ENCODE measurements at regions not wholly inside any gene's neighbourhood (a gene's known extent, or its start where the extent isn't known, plus 50 kb on each side); places are given as distances from the start of the nearest gene placed in this dataset.

DNA sequence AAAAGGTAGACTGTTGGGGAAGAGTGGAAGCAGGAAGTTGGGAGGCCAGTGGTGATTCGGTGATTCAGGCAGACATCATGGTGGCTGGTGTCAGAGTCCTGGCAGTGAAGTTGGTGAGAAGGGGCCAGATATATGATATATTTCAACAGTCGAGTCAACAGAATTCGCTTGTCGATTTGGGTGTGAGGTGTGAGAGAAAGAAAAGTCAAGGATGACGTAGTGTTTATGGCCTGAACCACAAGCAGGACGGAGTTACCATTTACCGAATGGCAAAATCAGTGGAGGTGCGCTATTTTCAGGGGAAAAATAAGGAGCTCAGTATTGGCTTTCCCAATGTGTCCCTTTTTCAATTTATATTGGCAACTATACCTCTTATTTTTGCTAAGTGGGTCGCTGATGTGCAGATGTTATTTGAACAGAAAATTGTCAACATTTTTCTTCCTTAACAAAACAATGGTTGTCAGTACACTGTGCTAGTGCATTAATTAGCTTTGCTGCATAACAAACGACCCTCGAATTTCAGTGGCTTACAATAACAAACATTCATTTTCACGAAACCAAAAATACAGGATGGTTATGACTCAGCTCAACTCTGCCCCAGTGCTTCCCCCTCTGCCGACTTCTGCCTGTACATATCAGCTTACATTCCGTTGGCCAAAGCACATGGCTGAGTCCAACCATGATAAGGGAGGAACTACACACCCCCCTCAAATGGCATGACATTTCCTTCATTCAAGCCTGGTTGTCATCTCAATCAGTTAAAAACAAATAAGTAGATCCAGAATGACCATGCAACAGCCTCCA is 255.0 kb upstream of the ZFP64 start:
- Mint-ChIP-seq H3K27ac (no peak overlapping the region), H3K36me3 (ENCODE audit: low read depth) (no peaks in the 10 kb centered on the region), H3K9me3 (no peaks in the 10 kb centered on the region), H3K4me1 (peaks cover 18% of the 10 kb centered on the region), H3K4me3 (no peak overlapping the region), H3K27me3 (ENCODE audit: low read depth, poor library complexity) (no peaks in the 10 kb centered on the region)
- DNase-seq, result no peak
- no peak for TF ChIP-seq CTCF (IDR thresholded peaks at IDR 0.05)

DNA sequence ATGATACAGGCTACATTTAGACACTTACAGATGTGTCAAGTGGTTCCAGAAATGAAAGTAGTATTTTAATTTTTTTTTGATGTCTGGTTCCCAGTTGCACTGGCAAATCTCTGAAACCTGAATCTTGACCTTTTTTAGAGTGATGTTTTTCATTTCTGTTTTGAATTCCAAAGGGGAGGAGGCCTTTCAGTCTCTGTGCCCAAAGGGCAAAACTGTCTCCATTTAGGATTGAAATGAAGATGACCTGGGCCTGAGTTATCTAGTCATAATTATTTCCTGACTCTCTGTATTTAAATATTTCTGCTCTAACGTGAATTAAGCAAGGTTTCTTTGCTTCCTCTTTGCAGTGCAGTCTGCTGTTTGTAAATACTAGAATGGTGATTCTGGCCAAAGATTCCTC is 252.9 kb upstream of the ZFP64 start:
- Mint-ChIP-seq H3K27me3 (ENCODE audit: low read depth, poor library complexity) (no peaks in the 10 kb centered on the region), H3K4me3 (no peak overlapping the region), H3K36me3 (ENCODE audit: low read depth) (no peaks in the 10 kb centered on the region), H3K9me3 (no peaks in the 10 kb centered on the region), H3K4me1 (peaks cover 26% of the 10 kb centered on the region), H3K27ac (no peak overlapping the region)
- no peak for TF ChIP-seq CTCF (IDR thresholded peaks at IDR 0.05)
- DNase-seq, result no peak

DNA sequence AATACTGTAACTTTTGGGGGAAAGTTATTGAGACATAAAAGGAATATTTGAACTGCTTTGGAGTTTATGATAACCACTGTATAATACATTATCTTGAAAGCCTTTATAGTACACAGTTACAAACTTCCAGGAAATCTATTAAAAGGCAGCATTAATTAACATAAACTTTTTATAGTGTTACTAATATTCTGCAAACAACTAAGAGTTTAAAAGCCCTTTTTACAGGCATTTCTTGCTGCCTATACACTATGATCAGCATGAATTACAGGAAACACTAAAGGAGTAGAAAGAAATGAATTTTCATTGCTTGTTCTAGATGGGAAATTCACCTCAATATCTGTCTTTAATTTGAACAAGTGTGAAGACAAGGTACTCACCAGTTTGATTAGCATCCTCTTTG is 252.3 kb upstream of the ZFP64 start:
- DNase-seq, result no peak
- Mint-ChIP-seq H3K4me3 (no peak overlapping the region), H3K9me3 (no peaks in the 10 kb centered on the region), H3K36me3 (ENCODE audit: low read depth) (no peaks in the 10 kb centered on the region), H3K4me1 (peaks cover 27% of the 10 kb centered on the region), H3K27me3 (ENCODE audit: low read depth, poor library complexity) (no peaks in the 10 kb centered on the region), H3K27ac (no peak overlapping the region)
- no peak for TF ChIP-seq CTCF (IDR thresholded peaks at IDR 0.05)

DNA sequence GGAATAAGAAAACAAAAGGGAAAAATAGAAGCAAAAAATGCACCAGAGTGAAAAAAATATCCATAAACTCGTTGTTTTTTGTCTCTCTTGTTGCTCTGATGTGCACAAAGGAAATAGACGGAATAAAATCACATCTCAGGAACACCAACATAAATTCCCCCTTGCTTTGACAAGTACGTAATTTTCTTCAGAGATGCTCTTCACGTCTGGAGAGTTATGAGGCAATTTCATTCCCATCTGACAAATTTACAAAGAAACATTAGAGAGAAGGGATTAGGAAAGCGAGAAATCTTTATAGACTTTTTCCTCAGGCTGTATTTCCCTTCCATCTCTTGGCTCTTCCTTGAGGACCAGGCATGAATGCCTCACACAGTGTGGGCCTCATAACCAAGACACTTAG is 250.1 kb upstream of the ZFP64 start:
- Mint-ChIP-seq H3K27me3 (ENCODE audit: low read depth, poor library complexity) (no peaks in the 10 kb centered on the region), H3K27ac (no peak overlapping the region), H3K4me1 (peaks cover 28% of the 10 kb centered on the region), H3K36me3 (ENCODE audit: low read depth) (no peaks in the 10 kb centered on the region), H3K4me3 (no peak overlapping the region), H3K9me3 (peaks cover 3% of the 10 kb centered on the region)
- no peak for DNase-seq
- TF ChIP-seq CTCF (IDR thresholded peaks at IDR 0.05), result no peak

- H3K9me3 Mint-ChIP-seq, result peaks cover 3% of the 10 kb centered on the region
- no peaks in the 10 kb centered on the region for H3K27me3 Mint-ChIP-seq (ENCODE audit: low read depth, poor library complexity)
- H3K4me3 Mint-ChIP-seq, result no peak overlapping the region
- H3K4me1 Mint-ChIP-seq, result peaks cover 28% of the 10 kb centered on the region
- H3K27ac Mint-ChIP-seq, result no peak overlapping the region
- no peak for DNase-seq
- H3K36me3 Mint-ChIP-seq (ENCODE audit: low read depth), result no peaks in the 10 kb centered on the region
- TF ChIP-seq CTCF (IDR thresholded peaks at IDR 0.05), result no peak
These were observed 247.8 kb upstream of the ZFP64 start for GRCh38 chr20:52439375-52439774.

GRCh38 chr20:52438326-52438963 is 246.9 kb upstream of the ZFP64 start:
- TF ChIP-seq CTCF (IDR thresholded peaks at IDR 0.05), result no peak
- Mint-ChIP-seq H3K4me3 (no peak overlapping the region), H3K9me3 (peaks cover 3% of the 10 kb centered on the region), H3K27ac (no peak overlapping the region), H3K4me1 (peaks cover 28% of the 10 kb centered on the region), H3K27me3 (ENCODE audit: low read depth, poor library complexity) (no peaks in the 10 kb centered on the region), H3K36me3 (ENCODE audit: low read depth) (no peaks in the 10 kb centered on the region)
- DNase-seq, result no peak

Data from nephron progenitor cell (in vitro differentiated cells).